ENCODE measurements at regions not wholly inside any gene's neighbourhood (a gene's known extent, or its start where the extent isn't known, plus 50 kb on each side); places are given as distances from the start of the nearest gene placed in this dataset.

DNA sequence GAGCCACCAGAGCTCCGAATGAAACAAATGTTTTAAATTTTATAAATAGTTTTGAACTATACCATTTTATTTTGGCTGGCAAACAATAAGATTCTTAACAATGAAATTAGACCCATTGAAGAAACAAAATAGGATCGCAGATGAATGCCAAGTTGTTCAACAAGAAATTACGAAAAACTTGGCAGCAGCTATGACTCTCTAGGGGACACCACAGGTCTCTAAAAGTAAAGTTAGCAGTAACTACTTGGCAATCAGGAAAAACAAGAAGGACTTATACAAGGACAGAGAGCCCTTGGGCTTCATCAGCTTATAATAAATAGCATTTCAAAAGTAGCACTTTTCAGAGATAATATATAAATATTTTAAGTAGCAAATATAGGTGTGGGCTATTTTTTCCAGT, 603.8 kb upstream of the PSMD7 start:
- TF ChIP-seq, protein P1, sequence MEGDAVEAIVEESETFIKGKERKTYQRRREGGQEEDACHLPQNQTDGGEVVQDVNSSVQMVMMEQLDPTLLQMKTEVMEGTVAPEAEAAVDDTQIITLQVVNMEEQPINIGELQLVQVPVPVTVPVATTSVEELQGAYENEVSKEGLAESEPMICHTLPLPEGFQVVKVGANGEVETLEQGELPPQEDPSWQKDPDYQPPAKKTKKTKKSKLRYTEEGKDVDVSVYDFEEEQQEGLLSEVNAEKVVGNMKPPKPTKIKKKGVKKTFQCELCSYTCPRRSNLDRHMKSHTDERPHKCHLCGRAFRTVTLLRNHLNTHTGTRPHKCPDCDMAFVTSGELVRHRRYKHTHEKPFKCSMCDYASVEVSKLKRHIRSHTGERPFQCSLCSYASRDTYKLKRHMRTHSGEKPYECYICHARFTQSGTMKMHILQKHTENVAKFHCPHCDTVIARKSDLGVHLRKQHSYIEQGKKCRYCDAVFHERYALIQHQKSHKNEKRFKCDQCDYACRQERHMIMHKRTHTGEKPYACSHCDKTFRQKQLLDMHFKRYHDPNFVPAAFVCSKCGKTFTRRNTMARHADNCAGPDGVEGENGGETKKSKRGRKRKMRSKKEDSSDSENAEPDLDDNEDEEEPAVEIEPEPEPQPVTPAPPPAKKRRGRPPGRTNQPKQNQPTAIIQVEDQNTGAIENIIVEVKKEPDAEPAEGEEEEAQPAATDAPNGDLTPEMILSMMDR (IDR thresholded peaks at IDR 0.05) = no peak
- TF ChIP-seq SMC3 (IDR thresholded peaks at IDR 0.05; ENCODE audit: low read depth, low read length) (no peak), RXRA (IDR thresholded peaks at IDR 0.05; ENCODE audit: borderline replicate concordance, low read depth) (no peak), JUND (IDR thresholded peaks at IDR 0.05) (no peak), FOXM1 (IDR thresholded peaks at IDR 0.05; ENCODE audit: low read depth) (no peak), EZH2phosphoT487 (IDR thresholded peaks at IDR 0.05; ENCODE audit: borderline replicate concordance, low read depth) (no peak), MEF2A (IDR thresholded peaks at IDR 0.05; ENCODE audit: borderline replicate concordance, low read depth) (no peak), SIN3A (IDR thresholded peaks at IDR 0.05; ENCODE audit: borderline replicate concordance, low read depth, low read length) (no peak), NRF1 (IDR thresholded peaks at IDR 0.05; ENCODE audit: low read depth, low read length) (no peak), YY1 (IDR thresholded peaks at IDR 0.05; ENCODE audit: low read depth) (no peak), TEAD4 (IDR thresholded peaks at IDR 0.05; ENCODE audit: borderline replicate concordance, insufficient read depth) (no peak)
- TF ChIP-seq, protein P2, sequence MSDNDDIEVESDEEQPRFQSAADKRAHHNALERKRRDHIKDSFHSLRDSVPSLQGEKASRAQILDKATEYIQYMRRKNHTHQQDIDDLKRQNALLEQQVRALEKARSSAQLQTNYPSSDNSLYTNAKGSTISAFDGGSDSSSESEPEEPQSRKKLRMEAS (IDR thresholded peaks at IDR 0.05; ENCODE audit: low read depth) = no peak

Data from SK-N-SH (cell line).